GM19043 (cell line): ENCODE measurements at regions not wholly inside any gene's neighbourhood (a gene's known extent, or its start where the extent isn't known, plus 50 kb on each side); places are given as distances from the start of the nearest gene placed in this dataset.
"Not testable (repeated sequence)": the region's sequence is repeated elsewhere in the genome, so short reads cannot be mapped to it uniquely, and the experiment has no call there.

Experiments used
- ATAC-seq: cut with Tn5 transposase; IDR thresholded peaks from one replicate; pipeline ENCODE4 v1.9.1; 2021; ENCODE audit warnings: low read depth; ENCODE audit not compliant: unreplicated experiment

- not testable (repeated sequence) for ATAC-seq
Measured at GRCh38 chr4:83943691-83944090, 407.8 kb downstream of the GPAT3 start.

- ATAC-seq, result no peak
Measured at GRCh38 chr4:83932750-83933391, 397.0 kb downstream of the GPAT3 start.

- ATAC-seq, result no peak
Measured at GRCh38 chr4:83931659-83932438, 395.9 kb downstream of the GPAT3 start.

GRCh38 chr4:83929550-83929949 lies 393.6 kb downstream of the GPAT3 start:
- no peak for ATAC-seq

GRCh38 chr4:83926950-83927349 lies 391.0 kb downstream of the GPAT3 start:
- no peak for ATAC-seq

- ATAC-seq, result no peak
Measured at GRCh38 chr4:83923341-83923740, 387.4 kb downstream of the GPAT3 start.

- no peak for ATAC-seq
Measured at GRCh38 chr4:83922402-83922801, 386.5 kb downstream of the GPAT3 start.

GRCh38 chr4:83921124-83921523 lies 385.2 kb downstream of the GPAT3 start:
- no peak for ATAC-seq

GRCh38 chr4:83920375-83920774 lies 384.5 kb downstream of the GPAT3 start:
- ATAC-seq, result no peak

- no peak for ATAC-seq
Measured at GRCh38 chr4:83917572-83917971, 381.7 kb downstream of the GPAT3 start.

- no peak for ATAC-seq
Measured at GRCh38 chr4:83910693-83911092, 374.8 kb downstream of the GPAT3 start.

GRCh38 chr4:83906561-83906960 lies 370.7 kb downstream of the GPAT3 start:
- no peak for ATAC-seq

GRCh38 chr4:83905952-83906351 lies 370.0 kb downstream of the GPAT3 start:
- ATAC-seq, result no peak

- not testable (repeated sequence) for ATAC-seq
Measured at GRCh38 chr4:83903740-83904139, 367.8 kb downstream of the GPAT3 start.

- ATAC-seq, result no peak
Measured at GRCh38 chr4:83894831-83895230, 358.9 kb downstream of the GPAT3 start.

- ATAC-seq, result no peak
Measured at GRCh38 chr4:83890816-83891215, 354.9 kb downstream of the GPAT3 start.

GRCh38 chr4:83890231-83890630 lies 354.3 kb downstream of the GPAT3 start:
- ATAC-seq, result no peak

- ATAC-seq, result no peak
Measured at GRCh38 chr4:83889802-83890201, 353.9 kb downstream of the GPAT3 start.

- no peak for ATAC-seq
Measured at GRCh38 chr4:83885256-83886182, 349.6 kb downstream of the GPAT3 start.

- ATAC-seq, result no peak
Measured at GRCh38 chr4:83876047-83876446, 340.1 kb downstream of the GPAT3 start.

GRCh38 chr4:83875437-83875836 lies 339.5 kb downstream of the GPAT3 start:
- no peak for ATAC-seq
